ENCODE measurements at regions not wholly inside any gene's neighbourhood (a gene's known extent, or its start where the extent isn't known, plus 50 kb on each side); places are given as distances from the start of the nearest gene placed in this dataset.

- Histone ChIP-seq H3K27me3 (no peaks in the 10 kb centered on the region), H4K20me1 (ENCODE audit: insufficient read depth, poor library complexity, severe bottlenecking) (no peaks in the 10 kb centered on the region), H3K79me2 (no peaks in the 10 kb centered on the region), H3K4me2 (no peak overlapping the region), H3K27ac (no peak overlapping the region), H3K9me2 (replicated peaks; ENCODE audit: insufficient read depth) (no peaks in the 10 kb centered on the region), H3K9me3 (ENCODE audit: low read depth) (no peaks in the 10 kb centered on the region), H2AFZ (no peak overlapping the region), H3K4me3 (no peak overlapping the region), H3K4me1 (ENCODE audit: insufficient read depth) (no peaks in the 10 kb centered on the region), H3K36me3 (replicated peaks; ENCODE audit: insufficient read depth, low read depth) (no peaks in the 10 kb centered on the region)
- TF ChIP-seq, protein P1, sequence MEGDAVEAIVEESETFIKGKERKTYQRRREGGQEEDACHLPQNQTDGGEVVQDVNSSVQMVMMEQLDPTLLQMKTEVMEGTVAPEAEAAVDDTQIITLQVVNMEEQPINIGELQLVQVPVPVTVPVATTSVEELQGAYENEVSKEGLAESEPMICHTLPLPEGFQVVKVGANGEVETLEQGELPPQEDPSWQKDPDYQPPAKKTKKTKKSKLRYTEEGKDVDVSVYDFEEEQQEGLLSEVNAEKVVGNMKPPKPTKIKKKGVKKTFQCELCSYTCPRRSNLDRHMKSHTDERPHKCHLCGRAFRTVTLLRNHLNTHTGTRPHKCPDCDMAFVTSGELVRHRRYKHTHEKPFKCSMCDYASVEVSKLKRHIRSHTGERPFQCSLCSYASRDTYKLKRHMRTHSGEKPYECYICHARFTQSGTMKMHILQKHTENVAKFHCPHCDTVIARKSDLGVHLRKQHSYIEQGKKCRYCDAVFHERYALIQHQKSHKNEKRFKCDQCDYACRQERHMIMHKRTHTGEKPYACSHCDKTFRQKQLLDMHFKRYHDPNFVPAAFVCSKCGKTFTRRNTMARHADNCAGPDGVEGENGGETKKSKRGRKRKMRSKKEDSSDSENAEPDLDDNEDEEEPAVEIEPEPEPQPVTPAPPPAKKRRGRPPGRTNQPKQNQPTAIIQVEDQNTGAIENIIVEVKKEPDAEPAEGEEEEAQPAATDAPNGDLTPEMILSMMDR (IDR thresholded peaks at IDR 0.05; ENCODE audit: poor library complexity): no peak
- TF ChIP-seq EZH2phosphoT487 (IDR thresholded peaks at IDR 0.05; ENCODE audit: low read depth, severe bottlenecking, unreplicated experiment): no peak
- TF ChIP-seq EZH2 (IDR thresholded peaks at IDR 0.05; ENCODE audit: borderline replicate concordance): no peak
- no peak for DNase-seq (ENCODE audit: low spot score)
Measured at GRCh38 chr6:68240726-68241125, 394.4 kb upstream of the ADGRB3 start.

DNA sequence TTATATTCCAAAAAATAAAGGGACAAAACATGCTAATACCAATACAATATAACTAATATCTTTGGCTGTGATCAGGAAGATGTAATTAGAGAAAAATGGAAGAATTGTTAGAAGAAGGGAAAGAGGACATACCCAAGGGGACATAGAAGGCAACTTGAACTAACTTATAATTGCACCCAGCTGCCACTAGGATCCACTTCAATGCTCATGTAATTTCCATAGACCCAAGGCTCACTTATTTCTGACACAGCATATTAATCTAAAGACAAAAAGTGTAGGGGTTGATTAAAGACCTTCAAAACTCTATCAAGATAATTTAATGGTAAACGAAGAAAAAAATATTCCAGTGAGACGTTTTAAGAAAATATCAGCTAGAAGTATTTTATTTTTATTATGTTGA, 396.0 kb upstream of the ADGRB3 start:
- no peak for TF ChIP-seq EZH2phosphoT487 (IDR thresholded peaks at IDR 0.05; ENCODE audit: low read depth, severe bottlenecking, unreplicated experiment)
- TF ChIP-seq EZH2 (IDR thresholded peaks at IDR 0.05; ENCODE audit: borderline replicate concordance): no peak
- TF ChIP-seq, protein P1 (IDR thresholded peaks at IDR 0.05; ENCODE audit: poor library complexity): no peak
- no peak overlapping the region for H3K27ac ChIP-seq
- H3K27me3 ChIP-seq: no peaks in the 10 kb centered on the region
- WGBS (ENCODE audit: low lambda C conversion rate, missing lambda C conversion rate): 93% methylated on average over 2 of the region's 2 CpGs
- no peaks in the 10 kb centered on the region for H3K36me3 ChIP-seq (replicated peaks; ENCODE audit: insufficient read depth, low read depth)
- H3K4me3 ChIP-seq: no peak overlapping the region
- DNase-seq (ENCODE audit: low spot score): no peak
- no peaks in the 10 kb centered on the region for H3K4me1 ChIP-seq (ENCODE audit: insufficient read depth)
- no peaks in the 10 kb centered on the region for H3K9me2 ChIP-seq (replicated peaks; ENCODE audit: insufficient read depth)
- no peaks in the 10 kb centered on the region for H3K9me3 ChIP-seq (ENCODE audit: low read depth)
- H2AFZ ChIP-seq: no peak overlapping the region
- no peaks in the 10 kb centered on the region for H3K79me2 ChIP-seq
- H3K4me2 ChIP-seq: no peak overlapping the region
- no peaks in the 10 kb centered on the region for H4K20me1 ChIP-seq (ENCODE audit: insufficient read depth, poor library complexity, severe bottlenecking)

DNA sequence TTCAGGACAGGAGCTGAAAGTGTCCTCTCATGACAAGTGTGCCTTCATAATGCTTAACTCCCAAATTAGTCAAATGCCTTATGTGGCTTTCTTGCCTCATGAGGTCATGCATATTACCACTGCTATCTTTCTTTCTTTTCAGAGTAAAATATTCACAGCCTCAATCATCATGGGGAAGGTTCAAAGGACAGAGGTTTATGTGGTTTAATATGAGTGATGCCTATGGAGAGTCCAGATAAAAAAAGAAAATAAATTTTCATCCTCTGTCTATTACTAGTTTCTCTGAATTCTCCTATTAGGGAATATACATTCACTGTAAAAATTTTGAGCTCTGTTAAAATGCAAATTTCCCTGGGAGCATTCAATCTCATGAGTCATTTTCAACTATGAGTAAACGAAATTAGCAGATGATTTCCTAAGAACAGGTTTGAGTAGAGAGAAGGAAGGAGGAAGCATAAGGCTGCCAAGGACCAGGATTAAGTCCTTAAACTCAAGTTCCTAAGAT, 396.9 kb upstream of the ADGRB3 start:
- TF ChIP-seq, protein P1 (IDR thresholded peaks at IDR 0.05; ENCODE audit: poor library complexity): no peak
- TF ChIP-seq EZH2 (IDR thresholded peaks at IDR 0.05; ENCODE audit: borderline replicate concordance) (no peak), EZH2phosphoT487 (IDR thresholded peaks at IDR 0.05; ENCODE audit: low read depth, severe bottlenecking, unreplicated experiment) (no peak)
- no peak overlapping the region for H3K4me2 ChIP-seq
- WGBS (ENCODE audit: low lambda C conversion rate, missing lambda C conversion rate): 65% methylated on average over 1 of the region's 1 CpG
- DNase-seq (ENCODE audit: low spot score): no peak
- no peaks in the 10 kb centered on the region for H3K4me1 ChIP-seq (ENCODE audit: insufficient read depth)
- no peaks in the 10 kb centered on the region for H3K9me2 ChIP-seq (replicated peaks; ENCODE audit: insufficient read depth)
- H3K27ac ChIP-seq: no peak overlapping the region
- no peaks in the 10 kb centered on the region for H3K36me3 ChIP-seq (replicated peaks; ENCODE audit: insufficient read depth, low read depth)
- no peaks in the 10 kb centered on the region for H4K20me1 ChIP-seq (ENCODE audit: insufficient read depth, poor library complexity, severe bottlenecking)
- no peaks in the 10 kb centered on the region for H3K9me3 ChIP-seq (ENCODE audit: low read depth)
- no peak overlapping the region for H2AFZ ChIP-seq
- H3K79me2 ChIP-seq: no peaks in the 10 kb centered on the region
- no peak overlapping the region for H3K4me3 ChIP-seq
- H3K27me3 ChIP-seq: no peaks in the 10 kb centered on the region

DNA sequence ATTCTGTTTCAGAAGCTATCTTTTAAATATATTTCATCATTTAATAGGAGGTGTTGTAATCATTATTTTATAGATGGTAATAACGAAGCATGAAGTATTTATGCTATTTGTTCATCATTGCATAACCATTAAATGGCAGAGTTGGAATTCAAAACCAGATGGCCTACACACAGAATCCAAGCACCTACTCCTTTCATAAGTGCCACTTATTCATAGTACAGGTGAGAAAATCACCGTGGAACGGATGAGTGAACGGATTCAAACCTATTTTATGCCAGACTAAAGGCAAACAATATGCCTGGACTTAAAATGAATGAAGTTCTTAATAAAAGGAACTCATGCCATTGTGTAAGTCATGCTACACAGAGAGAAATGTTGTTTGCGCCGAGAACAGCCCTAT, 397.9 kb upstream of the ADGRB3 start:
- H3K9me3 ChIP-seq (ENCODE audit: low read depth): no peaks in the 10 kb centered on the region
- H3K36me3 ChIP-seq (replicated peaks; ENCODE audit: insufficient read depth, low read depth): no peaks in the 10 kb centered on the region
- TF ChIP-seq EZH2 (IDR thresholded peaks at IDR 0.05; ENCODE audit: borderline replicate concordance) (no peak), EZH2phosphoT487 (IDR thresholded peaks at IDR 0.05; ENCODE audit: low read depth, severe bottlenecking, unreplicated experiment) (no peak)
- TF ChIP-seq, protein P1 (IDR thresholded peaks at IDR 0.05; ENCODE audit: poor library complexity): no peak
- no peaks in the 10 kb centered on the region for H3K9me2 ChIP-seq (replicated peaks; ENCODE audit: insufficient read depth)
- no peak overlapping the region for H3K4me3 ChIP-seq
- H3K27me3 ChIP-seq: no peaks in the 10 kb centered on the region
- H3K27ac ChIP-seq: no peak overlapping the region
- no peaks in the 10 kb centered on the region for H3K79me2 ChIP-seq
- 90% methylated on average over 6 of the region's 6 CpGs for WGBS (ENCODE audit: low lambda C conversion rate, missing lambda C conversion rate)
- H3K4me1 ChIP-seq (ENCODE audit: insufficient read depth): no peaks in the 10 kb centered on the region
- H3K4me2 ChIP-seq: no peak overlapping the region
- H2AFZ ChIP-seq: no peak overlapping the region
- H4K20me1 ChIP-seq (ENCODE audit: insufficient read depth, poor library complexity, severe bottlenecking): no peaks in the 10 kb centered on the region
- no peak for DNase-seq (ENCODE audit: low spot score)

All from hepatocyte (in vitro differentiated cells).